ENCODE measurements at regions not wholly inside any gene's neighbourhood (a gene's known extent, or its start where the extent isn't known, plus 50 kb on each side); places are given as distances from the start of the nearest gene placed in this dataset.
"Not testable (repeated sequence)": the region's sequence is repeated elsewhere in the genome, so short reads cannot be mapped to it uniquely, and the experiment has no call there.

GRCh38 chr1:229173491-229174476, 97.1 kb upstream of the RAB4A start:
- not testable (repeated sequence) for TF ChIP-seq EP300 (IDR thresholded peaks at IDR 0.05; ENCODE audit: low read depth in 2 of 2, low read length in 2 of 2); EP300 (CRISPR knock-in tag; IDR thresholded peaks at IDR 0.05; ENCODE audit: borderline replicate concordance); XBP1 (CRISPR knock-in tag; IDR thresholded peaks at IDR 0.05); TCF12 (IDR thresholded peaks at IDR 0.05); TCF12 (CRISPR knock-in tag; IDR thresholded peaks at IDR 0.05)

Measured in HepG2 (cell line).